ENCODE measurements at regions not wholly inside any gene's neighbourhood (a gene's known extent, or its start where the extent isn't known, plus 50 kb on each side); places are given as distances from the start of the nearest gene placed in this dataset.

DNA sequence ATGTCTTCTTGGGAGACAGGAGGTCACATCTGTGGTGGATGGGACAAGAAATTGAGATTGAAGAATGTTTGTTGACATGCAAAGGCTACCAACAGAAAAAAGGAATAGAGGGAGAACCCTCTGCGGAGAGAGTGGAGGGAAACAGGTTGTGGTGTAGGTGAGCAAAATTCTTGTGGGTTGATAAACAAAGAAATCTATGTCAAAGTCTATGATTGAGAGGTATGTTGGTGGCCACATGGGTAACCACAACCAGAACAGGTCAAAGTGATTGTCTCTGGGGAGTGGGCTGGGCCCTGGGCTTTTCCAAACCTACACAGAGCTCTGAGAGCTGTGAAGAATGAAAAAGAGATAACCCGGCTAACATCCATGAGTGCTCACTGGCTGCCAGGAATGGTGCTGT lies 62.8 kb upstream of the NCK2 start (continued):
- TF ChIP-seq, protein P1, sequence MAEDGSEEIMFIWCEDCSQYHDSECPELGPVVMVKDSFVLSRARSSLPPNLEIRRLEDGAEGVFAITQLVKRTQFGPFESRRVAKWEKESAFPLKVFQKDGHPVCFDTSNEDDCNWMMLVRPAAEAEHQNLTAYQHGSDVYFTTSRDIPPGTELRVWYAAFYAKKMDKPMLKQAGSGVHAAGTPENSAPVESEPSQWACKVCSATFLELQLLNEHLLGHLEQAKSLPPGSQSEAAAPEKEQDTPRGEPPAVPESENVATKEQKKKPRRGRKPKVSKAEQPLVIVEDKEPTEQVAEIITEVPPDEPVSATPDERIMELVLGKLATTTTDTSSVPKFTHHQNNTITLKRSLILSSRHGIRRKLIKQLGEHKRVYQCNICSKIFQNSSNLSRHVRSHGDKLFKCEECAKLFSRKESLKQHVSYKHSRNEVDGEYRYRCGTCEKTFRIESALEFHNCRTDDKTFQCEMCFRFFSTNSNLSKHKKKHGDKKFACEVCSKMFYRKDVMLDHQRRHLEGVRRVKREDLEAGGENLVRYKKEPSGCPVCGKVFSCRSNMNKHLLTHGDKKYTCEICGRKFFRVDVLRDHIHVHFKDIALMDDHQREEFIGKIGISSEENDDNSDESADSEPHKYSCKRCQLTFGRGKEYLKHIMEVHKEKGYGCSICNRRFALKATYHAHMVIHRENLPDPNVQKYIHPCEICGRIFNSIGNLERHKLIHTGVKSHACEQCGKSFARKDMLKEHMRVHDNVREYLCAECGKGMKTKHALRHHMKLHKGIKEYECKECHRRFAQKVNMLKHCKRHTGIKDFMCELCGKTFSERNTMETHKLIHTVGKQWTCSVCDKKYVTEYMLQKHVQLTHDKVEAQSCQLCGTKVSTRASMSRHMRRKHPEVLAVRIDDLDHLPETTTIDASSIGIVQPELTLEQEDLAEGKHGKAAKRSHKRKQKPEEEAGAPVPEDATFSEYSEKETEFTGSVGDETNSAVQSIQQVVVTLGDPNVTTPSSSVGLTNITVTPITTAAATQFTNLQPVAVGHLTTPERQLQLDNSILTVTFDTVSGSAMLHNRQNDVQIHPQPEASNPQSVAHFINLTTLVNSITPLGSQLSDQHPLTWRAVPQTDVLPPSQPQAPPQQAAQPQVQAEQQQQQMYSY (CRISPR knock-in tag; IDR thresholded peaks at IDR 0.05) = no peak
- TF ChIP-seq, protein P2, sequence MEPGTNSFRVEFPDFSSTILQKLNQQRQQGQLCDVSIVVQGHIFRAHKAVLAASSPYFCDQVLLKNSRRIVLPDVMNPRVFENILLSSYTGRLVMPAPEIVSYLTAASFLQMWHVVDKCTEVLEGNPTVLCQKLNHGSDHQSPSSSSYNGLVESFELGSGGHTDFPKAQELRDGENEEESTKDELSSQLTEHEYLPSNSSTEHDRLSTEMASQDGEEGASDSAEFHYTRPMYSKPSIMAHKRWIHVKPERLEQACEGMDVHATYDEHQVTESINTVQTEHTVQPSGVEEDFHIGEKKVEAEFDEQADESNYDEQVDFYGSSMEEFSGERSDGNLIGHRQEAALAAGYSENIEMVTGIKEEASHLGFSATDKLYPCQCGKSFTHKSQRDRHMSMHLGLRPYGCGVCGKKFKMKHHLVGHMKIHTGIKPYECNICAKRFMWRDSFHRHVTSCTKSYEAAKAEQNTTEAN (CRISPR knock-in tag; IDR thresholded peaks at IDR 0.05) = no peak
- TF ChIP-seq ZNF671 (CRISPR knock-in tag; IDR thresholded peaks at IDR 0.05) (no peak), ZNF138 (CRISPR knock-in tag; conservative IDR thresholded peaks at IDR 0.05) (no peak), TCF7 (CRISPR knock-in tag; IDR thresholded peaks at IDR 0.05; ENCODE audit: low read depth) (no peak), E2F5 (CRISPR knock-in tag; IDR thresholded peaks at IDR 0.05) (no peak), RORB (CRISPR knock-in tag; IDR thresholded peaks at IDR 0.05) (no peak), MXD4 (CRISPR knock-in tag; IDR thresholded peaks at IDR 0.05; ENCODE audit: borderline replicate concordance) (no peak), FOXJ3 (CRISPR knock-in tag; IDR thresholded peaks at IDR 0.05; ENCODE audit: borderline replicate concordance) (no peak), ZNF416 (CRISPR knock-in tag; IDR thresholded peaks at IDR 0.05) (no peak), GRHL2 (CRISPR knock-in tag; IDR thresholded peaks at IDR 0.05; ENCODE audit: insufficient replicate concordance, severe bottlenecking) (no peak)
- TF ChIP-seq, protein P3, sequence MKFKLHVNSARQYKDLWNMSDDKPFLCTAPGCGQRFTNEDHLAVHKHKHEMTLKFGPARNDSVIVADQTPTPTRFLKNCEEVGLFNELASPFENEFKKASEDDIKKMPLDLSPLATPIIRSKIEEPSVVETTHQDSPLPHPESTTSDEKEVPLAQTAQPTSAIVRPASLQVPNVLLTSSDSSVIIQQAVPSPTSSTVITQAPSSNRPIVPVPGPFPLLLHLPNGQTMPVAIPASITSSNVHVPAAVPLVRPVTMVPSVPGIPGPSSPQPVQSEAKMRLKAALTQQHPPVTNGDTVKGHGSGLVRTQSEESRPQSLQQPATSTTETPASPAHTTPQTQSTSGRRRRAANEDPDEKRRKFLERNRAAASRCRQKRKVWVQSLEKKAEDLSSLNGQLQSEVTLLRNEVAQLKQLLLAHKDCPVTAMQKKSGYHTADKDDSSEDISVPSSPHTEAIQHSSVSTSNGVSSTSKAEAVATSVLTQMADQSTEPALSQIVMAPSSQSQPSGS (CRISPR knock-in tag; IDR thresholded peaks at IDR 0.05; ENCODE audit: borderline replicate concordance, low read depth) = no peak

- DNase-seq (ENCODE audit: low spot score) (no peak), ATAC-seq (no peak)
- CTCF ChIA-PET = interaction anchor here (0.6 kb wide), 1 partner anchor 243 kb away, joined by 3 read pairs; no protein-coding TSS in a partner anchor
- Mint-ChIP-seq H3K9me3 (no peaks in the 10 kb centered on the region), H3K36me3 (no peaks in the 10 kb centered on the region), H3K27ac (no peak overlapping the region), H3K4me1 (no peaks in the 10 kb centered on the region), H3K4me3 (no peak overlapping the region), H3K27me3 (ENCODE audit: low read depth) (no peaks in the 10 kb centered on the region; the same call in none of the 2 replicates)
- no peak for TF ChIP-seq FOXP1 (CRISPR knock-in tag; IDR thresholded peaks at IDR 0.05; ENCODE audit: borderline replicate concordance)
- no peak for TF ChIP-seq MLX (CRISPR knock-in tag; IDR thresholded peaks at IDR 0.05)
- TF ChIP-seq NFATC4 (CRISPR knock-in tag; IDR thresholded peaks at IDR 0.05) = no peak
- TF ChIP-seq, protein P4, sequence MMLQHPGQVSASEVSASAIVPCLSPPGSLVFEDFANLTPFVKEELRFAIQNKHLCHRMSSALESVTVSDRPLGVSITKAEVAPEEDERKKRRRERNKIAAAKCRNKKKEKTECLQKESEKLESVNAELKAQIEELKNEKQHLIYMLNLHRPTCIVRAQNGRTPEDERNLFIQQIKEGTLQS (CRISPR knock-in tag; conservative IDR thresholded peaks at IDR 0.05) = no peak
- no peak for TF ChIP-seq MAX (CRISPR knock-in tag; IDR thresholded peaks at IDR 0.05)
- TF ChIP-seq NR1H2 (CRISPR knock-in tag; IDR thresholded peaks at IDR 0.05) = no peak
- TF ChIP-seq ZNF219 (CRISPR knock-in tag; IDR thresholded peaks at IDR 0.05; ENCODE audit: borderline replicate concordance) = no peak
- TF ChIP-seq, protein P1 (CRISPR knock-in tag; IDR thresholded peaks at IDR 0.05) = no peak
- no peak for TF ChIP-seq ZNF671 (CRISPR knock-in tag; IDR thresholded peaks at IDR 0.05)
- POLR2A ChIA-PET = no interaction called here
Measured at GRCh38 chr2:105680357-105680756, 64.4 kb upstream of the NCK2 start.

All from WTC11 (cell line).